IMR-90 (cell line): ENCODE measurements at regions not wholly inside any gene's neighbourhood (a gene's known extent, or its start where the extent isn't known, plus 50 kb on each side); places are given as distances from the start of the nearest gene placed in this dataset.

Experiments used
- ATAC-seq: fragments of 200-7000 bp; cut with Tn5 transposase; 2 replicates; pipeline ENCODE4 v1.9.1; 2020; ENCODE audit warnings: low read depth, mild to moderate bottlenecking, moderate library complexity
- BruUV-seq: library from RNA; stranded (reverse); fragments of 400-500 nt; replicated peaks from 2 replicates; lab custom pipeline; 2021; lab: Mats Ljungman, UMichigan
- CTCF ChIA-PET: fragments of 300-600 bp; formaldehyde crosslinking; extraction: SDS; loops from one replicate; lab custom pipeline; 2021; ENCODE audit warnings: antibody characterized with exemption; lab: Yijun Ruan, JAX
- POLR2A ChIA-PET: fragments of 300-600 bp; sonication (Branson Sonifier 250); formaldehyde crosslinking; loops from one replicate; lab custom pipeline; 2022; ENCODE audit warnings: antibody characterized with exemption; ENCODE audit not compliant: unreplicated experiment; lab: Charles Lee
- DNase-seq: peaks from one replicate; pipeline ENCODE4 v3.0.0; 2013
- H2AFZ ChIP-seq: replicated peaks from 2 replicates; pipeline ENCODE3; 2013; ENCODE audit warnings: low read length, mild to moderate bottlenecking; ENCODE audit not compliant: poor library complexity
- H2AK5ac ChIP-seq: 2 replicates; pipeline ENCODE4 v1.6.1; 2013; ENCODE audit warnings: low read depth, low read length, inconsistent platforms
- H2AK9ac ChIP-seq: replicated peaks from 2 replicates; pipeline ENCODE3; 2013; ENCODE audit warnings: mild to moderate bottlenecking, low read depth, low read length, moderate library complexity; ENCODE audit not compliant: poor library complexity
- H2BK120ac ChIP-seq: 2 replicates; pipeline ENCODE4 v1.6.1; 2013; ENCODE audit warnings: low read depth, low read length, inconsistent platforms
- H2BK15ac ChIP-seq: 3 replicates; pipeline ENCODE4 v1.6.1; 2013; ENCODE audit warnings: low read depth, low read length, inconsistent platforms
- H2BK20ac ChIP-seq: 2 replicates; pipeline ENCODE4 v1.6.1; 2013; ENCODE audit warnings: low read depth, mild to moderate bottlenecking, inconsistent platforms, low read length, moderate library complexity
- H2BK5ac ChIP-seq: 2 replicates; pipeline ENCODE4 v1.6.1; 2013; ENCODE audit warnings: mild to moderate bottlenecking, low read depth, low read length, inconsistent platforms; ENCODE audit not compliant: poor library complexity, severe bottlenecking
- H3K14ac ChIP-seq: replicated peaks from 2 replicates; pipeline ENCODE4 v1.6.1; 2013; ENCODE audit warnings: low read depth, low read length, inconsistent platforms
- H3K18ac ChIP-seq: 2 replicates; pipeline ENCODE4 v1.6.1; 2013; ENCODE audit warnings: low read depth, low read length, control low read depth
- H3K23ac ChIP-seq: 2 replicates; pipeline ENCODE4 v1.6.1; 2013; ENCODE audit warnings: low read depth, low read length, inconsistent platforms
- H3K27ac ChIP-seq: 2 replicates; pipeline ENCODE4 v1.5.1; 2013; ENCODE audit warnings: mild to moderate bottlenecking, control low read depth, low read length; ENCODE audit not compliant: insufficient read depth
- H3K27me3 ChIP-seq: 2 replicates; pipeline ENCODE4 v1.6.1; 2013; ENCODE audit warnings: low read length; ENCODE audit not compliant: control insufficient read depth, insufficient read depth
- H3K36me3 ChIP-seq: 2 replicates; pipeline ENCODE4 v1.6.1; 2013; ENCODE audit warnings: low read length, mixed read lengths; ENCODE audit not compliant: control insufficient read depth, insufficient read depth
- H3K4ac ChIP-seq: 2 replicates; pipeline ENCODE4 v1.6.1; 2013; ENCODE audit warnings: low read depth, low read length, inconsistent platforms
- H3K4me1 ChIP-seq: 2 replicates; pipeline ENCODE4 v1.6.1; 2013; ENCODE audit warnings: low read length, mixed read lengths; ENCODE audit not compliant: control insufficient read depth, insufficient read depth
- H3K4me2 ChIP-seq: 2 replicates; pipeline ENCODE4 v1.6.1; 2013; ENCODE audit warnings: low read depth, mild to moderate bottlenecking, control low read depth, low read length, moderate library complexity
- H3K4me3 ChIP-seq: 2 replicates; pipeline ENCODE4 v1.5.1; 2013; ENCODE audit warnings: low read depth, mild to moderate bottlenecking, control low read depth, low read length, moderate library complexity; ENCODE audit not compliant: insufficient read depth
- H3K56ac ChIP-seq: 2 replicates; pipeline ENCODE4 v1.6.1; 2013; ENCODE audit warnings: low read length, inconsistent platforms; ENCODE audit not compliant: insufficient read depth; ENCODE audit errors: extremely low read depth
- H3K79me1 ChIP-seq, 2 experiments: 2 replicates each; pipeline ENCODE4 v1.6.1; 2013; ENCODE audit warnings: low read length in 2 of 2, inconsistent platforms in 1 of 2, low read depth in 1 of 2
- H3K9ac ChIP-seq: 2 replicates; pipeline ENCODE4 v1.6.1; 2013; ENCODE audit warnings: low read depth, low read length, control low read depth
- H3K9me1 ChIP-seq: 2 replicates; pipeline ENCODE4 v1.6.1; 2013; ENCODE audit warnings: low read length, inconsistent platforms; ENCODE audit not compliant: insufficient read depth
- H3K9me3 ChIP-seq: 2 replicates; pipeline ENCODE4 v1.6.1; 2013; ENCODE audit warnings: low read length; ENCODE audit not compliant: control insufficient read depth, insufficient read depth
- H4K20me1 ChIP-seq: 2 replicates; pipeline ENCODE4 v1.6.1; 2013; ENCODE audit warnings: low read length, inconsistent platforms; ENCODE audit not compliant: insufficient read depth
- H4K5ac ChIP-seq: 2 replicates; pipeline ENCODE4 v1.6.1; 2013; ENCODE audit warnings: mild to moderate bottlenecking, low read depth, low read length, control low read depth
- H4K8ac ChIP-seq, 2 experiments: 2 replicates each; pipeline ENCODE4 v1.6.1; 2013; ENCODE audit warnings: low read depth in 2 of 2, low read length in 2 of 2, control low read depth in 1 of 2, inconsistent platforms in 1 of 2
- H4K91ac ChIP-seq: 2 replicates; pipeline ENCODE4 v1.6.1; 2013; ENCODE audit warnings: low read depth, low read length, inconsistent platforms; ENCODE audit not compliant: insufficient read depth
- CTCF ChIP-seq: conservative IDR thresholded peaks from 2 replicates; pipeline ENCODE4 v1.5.1; 2012; ENCODE audit warnings: mild to moderate bottlenecking, low read depth, low read length, improper control_type of control experiment
- ELK1 ChIP-seq: fragments of 150-350 bp; IDR thresholded peaks from 2 replicates; pipeline ENCODE4 v1.6.1; 2016; ENCODE audit warnings: low read depth, mild to moderate bottlenecking, low read length, moderate library complexity, borderline replicate concordance
- MAZ ChIP-seq: IDR thresholded peaks from 2 replicates; pipeline ENCODE4 v1.6.1; 2012; ENCODE audit warnings: low read depth, mild to moderate bottlenecking, low read length, improper control_type of control experiment, moderate library complexity, borderline replicate concordance
- NFE2L2 ChIP-seq: fragments of 150-350 bp; IDR thresholded peaks from 2 replicates; pipeline ENCODE4 v1.6.1; 2016; ENCODE audit warnings: low read depth, mild to moderate bottlenecking, low read length
- POLR2A ChIP-seq: IDR thresholded peaks from 2 replicates; pipeline ENCODE4 v1.6.1; 2012; ENCODE audit warnings: mild to moderate bottlenecking, low read depth, low read length
- RCOR1 ChIP-seq: IDR thresholded peaks from 2 replicates; pipeline ENCODE4 v1.6.1; 2012; ENCODE audit warnings: mild to moderate bottlenecking, low read length, improper control_type of control experiment; ENCODE audit not compliant: insufficient replicate concordance
- dilution Hi-C: fragments of 300-500 bp; cut with HindIII; formaldehyde crosslinking; loops from one replicate; pipeline ENCODE4 v1.14.3; 2018; ENCODE audit warnings: low sequenced_read_pairs; ENCODE audit not compliant: unreplicated experiment
- in situ Hi-C: fragments of 300-500 bp; cut with MboI; formaldehyde crosslinking; loops from 3 replicates; pipeline ENCODE4 v1.14.3; 2019; ENCODE audit warnings: low sequenced_read_pairs, inconsistent platforms, mixed read lengths
- intact Hi-C: fragments of 100-400 bp; cut with micrococcal nuclease; formaldehyde crosslinking; loops from 2 replicates; pipeline ENCODE4 v1.10.0; 2022

GRCh38 chr13:69234171-69234570 lies 873.5 kb upstream of the ATXN8OS start:
- Histone ChIP-seq H3K14ac (no peak overlapping the region), H3K56ac (no peak overlapping the region), H2AK5ac (no peak overlapping the region), H2BK20ac (no peak overlapping the region), H3K9me1 (no peaks in the 10 kb centered on the region), H3K4me1 (no peaks in the 10 kb centered on the region), H3K79me1 (no peaks in the 10 kb centered on the region), H4K91ac (no peak overlapping the region), H3K27me3 (no peaks in the 10 kb centered on the region), H2AK9ac (no peak overlapping the region), H4K5ac (no peak overlapping the region), H2AFZ (no peak overlapping the region), H3K27ac (no peak overlapping the region), H3K9me3 (peaks cover 13% of the 10 kb centered on the region), H2BK15ac (no peak overlapping the region), H4K20me1 (no peaks in the 10 kb centered on the region), H4K8ac (no peak overlapping the region), H3K18ac (no peak overlapping the region), H3K36me3 (no peaks in the 10 kb centered on the region), H3K4ac (no peak overlapping the region), H2BK120ac (no peak overlapping the region), H3K4me3 (no peak overlapping the region), H3K4me2 (no peak overlapping the region), H2BK5ac (no peak overlapping the region), H3K23ac (no peak overlapping the region), H3K9ac (no peak overlapping the region)
- BruUV-seq, result no TSS peak
- ATAC-seq (no peak), DNase-seq (no peak)
- no peak for TF ChIP-seq MAZ
- TF ChIP-seq RCOR1, result no peak
- no peak for TF ChIP-seq POLR2A
- no peak for TF ChIP-seq NFE2L2
- no peak for TF ChIP-seq ELK1
- no peak for TF ChIP-seq CTCF
- in situ Hi-C loops (no loop called here), dilution Hi-C loops (no loop called here), intact Hi-C loops (no loop called here)
- POLR2A ChIA-PET, result no interaction called here
- CTCF ChIA-PET, result no interaction called here
